ENCODE measurements at regions not wholly inside any gene's neighbourhood (a gene's known extent, or its start where the extent isn't known, plus 50 kb on each side); places are given as distances from the start of the nearest gene placed in this dataset.

DNA sequence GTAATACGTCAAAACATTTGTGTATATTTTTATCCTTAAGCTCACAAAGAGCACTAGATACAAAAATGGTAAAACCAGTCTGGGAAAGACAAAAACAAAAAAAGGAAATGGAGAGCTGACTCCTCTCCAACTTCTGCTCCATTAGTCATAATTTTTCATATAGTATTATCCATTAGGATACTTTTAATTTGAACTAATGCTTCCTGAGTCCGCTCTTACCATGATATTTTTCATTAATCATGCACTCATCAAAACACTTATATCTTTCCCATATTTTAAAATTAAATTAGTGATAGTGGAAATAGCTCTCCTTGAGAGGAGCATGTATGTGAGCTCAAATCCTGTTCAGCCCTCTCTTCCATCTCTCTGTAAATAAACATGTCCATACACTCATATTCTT is 1093.0 kb upstream of the MIR17HG start:
- no peak overlapping the region for H3K23ac ChIP-seq (ENCODE audit: low read depth, low read length)

More for the DNA sequence above, 1093.0 kb upstream of the MIR17HG start:
- Histone ChIP-seq H2BK5ac (ENCODE audit: low read depth, low read length, poor library complexity, severe bottlenecking) (no peak overlapping the region), H3K14ac (replicated peaks; ENCODE audit: low read depth, low read length) (no peak overlapping the region), H2AFZ (replicated peaks; ENCODE audit: low read length, poor library complexity) (no peak overlapping the region), H3K4me1 (ENCODE audit: control insufficient read depth, insufficient read depth, low read length) (no peaks in the 10 kb centered on the region), H3K9me1 (ENCODE audit: insufficient read depth, low read length) (no peaks in the 10 kb centered on the region), H3K4me3 (ENCODE audit: insufficient read depth, low read depth, low read length) (no peak overlapping the region), H2AK5ac (ENCODE audit: low read depth, low read length) (no peak overlapping the region), H3K79me1 (ENCODE audit: low read depth in 1 of 2, low read length in 2 of 2) (no peaks in the 10 kb centered on the region), H2BK20ac (ENCODE audit: low read depth, low read length) (no peak overlapping the region), H3K36me3 (ENCODE audit: control insufficient read depth, insufficient read depth, low read length) (no peaks in the 10 kb centered on the region), H2AK9ac (replicated peaks; ENCODE audit: low read depth, low read length, poor library complexity) (no peak overlapping the region), H3K4me2 (ENCODE audit: low read depth, low read length) (no peak overlapping the region), H4K8ac (ENCODE audit: low read depth in 2 of 2, low read length in 2 of 2) (no peak overlapping the region), H2BK120ac (ENCODE audit: low read depth, low read length) (no peak overlapping the region), H3K27ac (ENCODE audit: insufficient read depth, low read length) (no peak overlapping the region), H3K9ac (ENCODE audit: low read depth, low read length) (no peak overlapping the region), H4K5ac (ENCODE audit: low read depth, low read length) (no peak overlapping the region), H3K9me3 (ENCODE audit: control insufficient read depth, insufficient read depth, low read length) (peaks cover 9% of the 10 kb centered on the region), H4K91ac (ENCODE audit: insufficient read depth, low read depth, low read length) (no peak overlapping the region), H3K27me3 (ENCODE audit: control insufficient read depth, insufficient read depth, low read length) (no peaks in the 10 kb centered on the region), H2BK15ac (ENCODE audit: low read depth, low read length) (no peak overlapping the region), H3K18ac (ENCODE audit: low read depth, low read length) (no peak overlapping the region), H4K20me1 (ENCODE audit: insufficient read depth, low read length) (no peaks in the 10 kb centered on the region), H3K4ac (ENCODE audit: low read depth, low read length) (no peak overlapping the region), H3K56ac (ENCODE audit: extremely low read depth, insufficient read depth, low read length) (no peak overlapping the region)
- dilution Hi-C loops (cut with HindIII; ENCODE audit: low sequenced_read_pairs, unreplicated experiment), result no loop called here
- 100% methylated on average over 1 of the region's 2 CpGs; no CpG with 5 or more reads in 1 of the 2 experiments for WGBS, 2 experiments (ENCODE audit: extremely low coverage in 2 of 2, insufficient read length in 1 of 2)
- no TSS peak for BruUV-seq (replicated peaks)
- ChIA-PET POLR2A (ENCODE audit: unreplicated experiment) (no interaction called here), CTCF (no interaction called here)
- in situ Hi-C loops (cut with MboI; ENCODE audit: low sequenced_read_pairs), result no loop called here
- DNase-seq (no peak), ATAC-seq (ENCODE audit: low read depth) (no peak)
- no peak for TF ChIP-seq USF2 (IDR thresholded peaks at IDR 0.05; ENCODE audit: low read depth, low read length)
- intact Hi-C loops (cut with micrococcal nuclease), result no loop called here

All from IMR-90 (cell line).